HG03565 (cell line): ENCODE measurements at regions not wholly inside any gene's neighbourhood (a gene's known extent, or its start where the extent isn't known, plus 50 kb on each side); places are given as distances from the start of the nearest gene placed in this dataset.
"Not testable (repeated sequence)": the region's sequence is repeated elsewhere in the genome, so short reads cannot be mapped to it uniquely, and the experiment has no call there.

Source experiments
- ATAC-seq: cut with Tn5 transposase; IDR thresholded peaks from one replicate; pipeline ENCODE4 v1.9.1; 2021; ENCODE audit warnings: mild to moderate bottlenecking, moderate library complexity; ENCODE audit not compliant: unreplicated experiment

DNA sequence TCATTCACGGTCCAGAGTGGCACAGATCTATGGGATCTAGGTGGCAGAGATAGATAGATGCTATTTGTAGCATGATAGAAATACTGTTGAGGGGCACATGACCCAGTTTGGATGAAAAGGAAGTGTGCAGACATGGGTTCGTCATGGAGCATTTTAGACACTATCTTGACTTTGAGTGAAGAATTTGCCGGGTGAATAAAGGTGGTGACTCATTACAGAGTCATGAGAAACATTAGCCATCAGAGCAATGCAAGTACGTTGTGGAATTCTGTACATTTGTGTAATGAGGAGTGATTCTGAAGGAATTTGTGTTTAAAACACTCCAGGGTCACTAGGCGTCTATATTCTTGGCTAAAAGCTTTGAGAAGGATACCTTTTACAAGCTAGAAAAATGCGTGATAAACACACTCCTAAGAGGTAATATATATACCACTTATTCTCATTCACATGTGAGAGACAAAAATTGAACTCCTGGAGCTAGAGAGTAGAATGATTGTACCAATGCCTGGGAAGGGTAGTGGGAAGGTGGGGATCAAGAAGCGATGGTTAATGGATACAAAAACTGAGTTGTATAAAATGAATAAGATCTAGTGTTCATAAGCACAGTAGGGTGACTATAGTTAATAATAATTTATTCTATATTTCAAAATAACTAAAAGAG, 593.7 kb upstream of the LUZP2 start:
- ATAC-seq, result no peak

DNA sequence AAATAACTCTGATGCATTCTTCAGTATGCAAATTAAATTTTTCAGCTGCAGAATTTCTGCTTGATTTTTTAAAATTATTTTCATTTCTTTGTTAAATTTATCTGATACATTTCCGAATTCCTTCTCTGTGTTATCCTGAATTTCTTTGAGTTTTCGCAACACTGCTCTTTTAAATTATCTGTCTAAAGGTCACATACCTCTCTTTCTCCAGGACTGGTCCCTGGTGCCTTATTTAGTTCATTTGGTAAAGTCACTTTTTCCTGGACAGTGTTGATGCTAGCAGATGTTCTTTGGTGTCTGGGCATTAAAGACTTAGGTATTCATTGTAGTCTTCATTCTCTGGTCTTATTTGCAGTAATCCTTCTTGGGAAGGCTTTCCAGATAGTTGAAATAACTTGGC, 577.4 kb upstream of the LUZP2 start:
- no peak for ATAC-seq

DNA sequence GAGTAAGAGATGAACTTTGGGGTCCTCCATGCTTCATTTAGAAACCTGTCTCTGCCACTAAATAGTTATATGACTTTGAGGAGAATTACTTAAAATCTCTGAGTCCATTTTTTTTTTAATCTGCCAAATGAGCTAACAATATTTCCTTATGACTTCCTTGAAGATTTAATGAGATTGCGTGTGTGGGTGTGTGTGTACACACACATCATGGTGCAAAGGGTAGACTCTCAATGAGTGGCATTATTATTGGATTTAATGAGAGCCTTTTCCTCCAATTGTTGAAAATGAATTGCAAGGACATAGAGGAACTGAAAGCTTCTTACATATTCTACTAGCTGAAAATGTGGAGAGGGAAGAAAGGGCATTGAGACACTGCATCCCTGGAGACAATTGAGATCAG, 573.5 kb upstream of the LUZP2 start:
- no peak for ATAC-seq

DNA sequence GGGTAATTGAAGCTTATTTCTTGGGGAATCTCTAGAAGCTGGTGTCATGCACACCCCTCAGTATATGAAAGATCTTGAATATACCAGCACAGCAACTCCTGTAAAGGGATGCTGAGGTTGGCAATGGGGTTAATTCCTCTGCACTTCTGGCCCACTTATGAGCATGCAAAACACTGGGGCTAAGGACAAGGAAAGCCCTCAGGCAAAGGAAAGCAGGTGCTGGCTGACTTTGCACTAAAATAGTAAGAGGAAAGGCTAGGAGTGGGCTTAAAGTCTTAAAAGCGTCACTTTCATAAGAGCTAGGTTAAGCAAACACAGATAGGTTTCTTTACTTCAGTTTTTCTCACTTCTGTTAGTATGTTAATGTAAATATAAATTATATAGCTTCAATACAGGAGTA, 572.6 kb upstream of the LUZP2 start:
- no peak for ATAC-seq

DNA sequence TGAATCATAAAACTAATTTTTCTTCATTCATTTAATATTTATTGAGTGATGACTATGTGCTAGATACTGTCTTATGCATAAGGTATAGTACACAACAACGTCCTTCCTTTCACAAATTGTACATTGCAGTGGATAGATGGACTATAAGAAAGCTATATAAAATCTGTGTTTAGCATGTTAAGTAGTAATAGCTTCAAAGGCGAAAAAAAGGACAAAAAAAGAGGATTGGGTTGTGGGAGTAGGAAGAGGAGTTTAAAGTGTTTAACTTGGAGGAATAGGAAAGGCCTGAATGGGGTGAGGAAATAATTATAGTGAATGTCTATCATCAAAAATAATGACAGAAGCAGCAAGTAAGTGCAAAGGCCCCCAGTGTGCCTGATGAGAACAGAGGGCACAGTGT, 565.4 kb upstream of the LUZP2 start:
- no peak for ATAC-seq

DNA sequence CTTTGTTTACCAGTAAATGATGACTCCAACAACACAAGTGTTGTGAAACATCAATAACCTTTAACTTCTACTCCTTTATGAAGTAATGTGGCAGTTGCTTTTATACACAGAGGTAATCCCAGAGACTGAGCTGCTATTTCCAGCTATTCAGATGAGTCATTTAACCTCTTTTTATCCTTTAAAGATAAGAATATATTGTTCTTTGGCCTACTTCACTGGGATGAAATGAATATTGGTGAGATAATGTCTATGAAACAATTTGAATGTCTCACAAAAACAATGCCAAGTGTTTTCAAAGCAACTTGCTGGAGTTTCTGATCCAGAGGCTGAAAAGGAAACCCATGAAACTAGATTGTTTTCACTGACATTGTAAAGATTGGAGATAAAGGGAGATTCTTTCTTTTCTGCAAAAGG, 564.4 kb upstream of the LUZP2 start:
- no peak for ATAC-seq

DNA sequence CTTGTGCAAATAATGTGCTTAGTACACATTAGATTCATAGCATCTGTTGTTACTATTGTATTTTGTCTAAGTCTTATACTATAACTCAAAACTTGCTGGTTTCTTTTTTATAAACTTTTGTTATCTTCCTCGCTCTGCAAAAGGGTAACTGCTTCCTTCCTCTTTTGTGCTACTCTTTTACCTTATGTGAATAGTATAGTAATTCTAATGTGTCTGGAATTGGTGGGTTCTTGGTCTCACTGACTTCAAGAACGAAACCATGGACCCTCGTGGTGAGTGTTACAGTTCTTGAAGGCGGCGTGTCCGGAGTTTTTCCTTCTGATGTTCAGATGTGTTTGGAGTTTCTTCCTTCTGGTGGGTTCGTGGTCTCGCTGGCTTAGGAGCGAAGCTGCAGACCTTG, 563.1 kb upstream of the LUZP2 start:
- no peak for ATAC-seq

DNA sequence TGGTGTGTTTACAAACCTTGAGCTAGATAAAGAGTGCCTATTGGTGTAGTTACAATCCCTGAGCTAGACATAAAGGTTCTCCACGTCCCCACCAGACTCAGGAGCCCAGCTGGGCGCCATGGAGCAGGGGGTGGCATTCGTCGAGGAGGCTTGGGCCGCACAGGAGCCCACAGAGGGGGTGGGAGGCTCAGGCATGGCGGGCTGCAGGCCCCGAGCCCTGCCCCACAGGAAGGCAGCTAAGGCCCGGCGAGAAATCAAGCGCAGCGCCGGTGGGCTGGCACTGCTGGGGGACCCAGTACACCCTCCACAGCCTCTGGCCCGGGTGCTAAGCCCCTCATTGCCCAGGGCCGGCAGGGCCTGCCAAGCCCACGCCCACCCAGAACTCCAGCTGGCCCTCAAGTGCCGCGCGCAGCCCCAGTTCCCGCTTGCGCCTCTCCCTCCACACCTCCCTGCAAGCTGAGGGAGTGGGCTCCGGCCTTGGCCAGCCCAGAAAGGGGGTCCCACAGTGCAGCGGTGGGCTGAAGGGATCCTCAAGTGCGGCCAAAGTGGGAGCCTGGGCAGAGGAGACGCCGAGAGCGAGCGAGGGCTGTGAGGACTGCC, 562.1 kb upstream of the LUZP2 start:
- ATAC-seq, result not testable (repeated sequence)

DNA sequence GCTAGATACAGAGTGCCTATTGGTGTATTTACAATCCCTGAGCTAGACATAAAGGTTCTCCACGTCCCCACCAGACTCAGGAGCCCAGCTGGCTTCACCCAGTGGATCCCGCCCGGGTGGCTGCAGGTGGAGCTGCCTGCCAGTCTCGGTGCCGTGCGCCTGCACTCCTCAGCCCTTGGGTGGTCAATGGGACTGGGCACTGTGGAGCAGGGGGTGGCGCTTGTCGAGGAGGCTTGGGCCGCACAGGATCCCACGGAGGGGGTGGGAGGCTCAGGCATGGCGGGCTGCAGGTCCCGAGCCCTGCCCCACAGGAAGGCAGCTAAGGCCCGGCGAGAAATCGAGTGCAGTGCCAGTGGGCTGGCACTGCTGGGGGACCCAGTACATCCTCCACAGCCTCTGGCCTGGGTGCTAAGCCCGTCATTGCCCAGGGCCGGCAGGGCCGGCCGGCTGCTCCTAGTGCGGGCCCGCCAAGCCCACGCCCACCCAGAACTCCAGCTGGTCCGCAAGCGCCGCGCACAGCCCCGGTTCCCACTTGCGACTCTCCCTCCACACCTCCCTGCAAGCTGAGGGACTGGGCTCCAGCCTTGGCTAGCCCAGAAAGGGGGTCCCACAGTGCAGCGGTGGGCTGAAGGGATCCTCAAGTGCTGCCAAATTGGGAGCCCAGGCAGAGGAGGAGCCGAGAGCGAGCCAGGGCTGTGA, 554.6 kb upstream of the LUZP2 start:
- not testable (repeated sequence) for ATAC-seq

DNA sequence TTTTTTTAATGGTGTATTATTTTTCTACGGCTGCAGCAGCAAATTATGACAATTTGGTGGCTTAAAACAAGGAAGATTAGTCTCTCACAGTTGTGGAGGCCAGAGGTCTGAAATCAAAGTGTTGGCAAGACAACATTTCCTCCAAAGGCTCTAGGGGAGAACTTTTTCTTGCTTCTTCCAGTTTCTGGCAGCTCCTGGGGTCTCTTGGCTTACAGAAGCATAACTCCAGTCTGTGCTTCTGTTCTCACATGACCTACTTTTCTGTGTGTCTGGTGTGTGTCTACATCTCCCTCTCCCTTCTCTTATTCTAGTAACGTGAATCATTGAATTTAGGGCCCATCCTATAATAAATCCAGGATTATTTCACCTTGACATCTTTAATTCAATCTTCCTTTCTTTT, 551.9 kb upstream of the LUZP2 start:
- no peak for ATAC-seq

DNA sequence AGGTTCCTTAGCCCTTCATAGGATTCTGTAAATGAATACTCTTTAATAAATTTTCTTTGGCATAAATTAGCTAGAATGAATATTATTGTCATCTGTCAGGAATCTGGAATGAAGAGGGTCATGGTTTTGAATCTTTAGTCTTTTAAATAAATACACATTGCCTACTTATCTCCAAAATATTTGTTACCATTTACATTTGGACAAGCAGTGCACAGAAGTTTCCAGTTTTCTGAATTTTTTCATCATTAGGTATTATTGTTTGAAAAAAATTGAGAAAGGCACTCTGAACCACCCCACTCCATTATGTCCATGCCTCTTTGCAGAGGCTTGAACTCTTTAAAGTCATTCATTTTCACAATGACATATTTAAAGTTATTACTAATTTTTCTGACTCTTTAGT, 549.0 kb upstream of the LUZP2 start:
- no peak for ATAC-seq

DNA sequence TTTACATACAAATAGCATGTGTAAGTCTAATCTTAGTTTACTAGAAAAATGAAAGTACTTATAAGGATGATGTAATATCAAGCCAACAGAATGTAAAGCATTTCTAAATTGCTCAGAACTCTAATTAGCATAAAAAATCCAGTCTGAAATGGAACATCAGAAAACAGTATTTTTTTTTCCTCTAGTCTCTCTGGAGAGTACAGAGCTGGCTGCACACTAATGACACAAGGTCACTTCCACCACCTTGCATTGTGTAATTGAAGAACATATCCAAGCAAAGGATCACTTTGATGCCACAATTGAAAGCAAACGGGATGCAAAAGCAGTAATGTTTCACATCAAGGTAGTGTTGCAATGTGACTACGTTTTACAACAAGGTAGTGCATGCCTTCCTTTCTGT, 548.0 kb upstream of the LUZP2 start:
- no peak for ATAC-seq

DNA sequence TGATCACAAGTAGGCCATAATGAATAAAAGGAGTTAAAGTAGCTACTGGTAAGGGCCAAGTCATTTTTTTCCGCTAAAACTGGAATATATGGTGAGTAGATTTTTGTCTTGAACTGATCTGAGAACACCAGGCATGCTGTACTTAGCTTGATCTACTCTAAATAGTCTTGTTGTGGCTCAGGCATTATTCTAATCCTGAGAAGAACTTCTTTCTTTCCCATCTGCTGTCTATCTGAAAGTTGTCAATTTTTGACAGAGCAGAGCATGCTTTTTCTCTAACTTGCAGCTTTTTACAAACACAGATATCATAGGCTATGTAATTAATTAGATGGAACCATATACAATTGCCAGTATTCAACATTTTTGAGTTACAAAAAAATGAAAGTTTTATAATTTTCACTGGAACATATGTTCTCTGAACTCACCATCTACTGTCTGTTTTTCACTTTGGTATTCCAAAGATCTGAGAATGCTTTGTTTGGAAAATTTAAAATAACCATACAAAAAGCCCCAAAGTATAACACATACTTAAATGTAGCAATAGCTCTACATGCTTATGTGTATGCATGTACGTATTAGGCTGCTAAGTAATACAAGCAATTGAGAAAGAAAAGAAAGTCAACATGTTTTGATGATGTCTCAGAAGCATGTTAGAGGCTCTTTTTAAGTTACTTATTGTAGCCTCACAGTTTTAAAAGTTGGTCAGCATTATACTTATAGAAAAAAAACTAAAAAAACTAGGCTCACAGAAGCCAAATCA, 542.7 kb upstream of the LUZP2 start:
- no peak for ATAC-seq

DNA sequence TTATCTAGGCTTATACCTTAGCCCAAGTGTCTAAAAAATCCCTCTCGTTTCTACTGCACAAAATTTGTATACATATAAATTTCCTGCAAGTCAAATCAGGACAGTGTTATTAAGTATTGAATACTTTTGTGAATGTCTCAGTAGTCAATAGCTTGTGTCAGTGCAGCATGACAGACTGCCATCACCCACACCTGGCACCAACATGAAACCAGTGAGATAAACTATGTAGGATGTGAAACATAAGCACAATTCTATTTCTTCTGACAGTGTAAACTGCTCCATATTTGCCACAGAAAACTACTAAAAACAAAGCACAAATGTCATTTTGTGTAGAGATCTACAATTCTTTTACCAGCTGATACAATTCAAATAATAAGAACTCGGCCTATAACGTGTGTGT, 542.1 kb upstream of the LUZP2 start:
- ATAC-seq, result no peak

DNA sequence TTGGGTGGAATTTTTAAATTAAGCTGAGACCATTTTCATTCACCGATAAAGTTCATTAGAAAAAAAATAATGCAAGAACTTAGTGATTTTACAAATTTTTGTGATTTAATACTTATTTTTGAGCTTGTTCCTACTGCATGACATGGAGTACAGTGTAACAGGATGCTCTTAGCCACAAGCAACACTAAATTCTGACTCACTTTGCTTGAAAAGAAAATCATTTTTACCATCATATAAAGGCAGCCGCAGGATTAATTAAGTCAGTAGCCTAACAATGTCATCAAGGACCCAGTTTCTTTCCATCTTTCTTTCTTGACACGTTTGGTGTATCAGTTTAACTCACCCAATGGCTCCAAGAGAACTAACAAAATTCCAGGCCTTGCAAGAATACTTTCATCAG, 540.3 kb upstream of the LUZP2 start:
- no peak for ATAC-seq

DNA sequence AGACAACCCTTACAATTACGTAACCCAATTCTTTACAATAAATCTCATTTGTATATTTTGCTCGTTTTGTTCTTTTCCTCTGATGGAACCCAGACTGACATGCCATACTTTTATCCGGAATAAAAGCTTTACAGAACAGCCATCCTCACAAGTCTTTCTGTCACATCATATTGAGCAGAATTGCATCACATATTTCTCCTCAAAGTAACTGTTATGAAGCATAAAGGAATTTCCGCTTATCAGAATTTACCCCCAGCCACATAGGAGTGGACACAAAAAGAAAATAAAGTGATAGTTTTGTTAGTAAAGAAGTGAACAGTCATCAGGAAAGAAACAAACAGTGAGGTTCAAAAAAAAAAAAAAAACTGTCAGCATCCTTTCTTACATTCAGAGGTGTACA, 539.5 kb upstream of the LUZP2 start:
- ATAC-seq, result no peak

DNA sequence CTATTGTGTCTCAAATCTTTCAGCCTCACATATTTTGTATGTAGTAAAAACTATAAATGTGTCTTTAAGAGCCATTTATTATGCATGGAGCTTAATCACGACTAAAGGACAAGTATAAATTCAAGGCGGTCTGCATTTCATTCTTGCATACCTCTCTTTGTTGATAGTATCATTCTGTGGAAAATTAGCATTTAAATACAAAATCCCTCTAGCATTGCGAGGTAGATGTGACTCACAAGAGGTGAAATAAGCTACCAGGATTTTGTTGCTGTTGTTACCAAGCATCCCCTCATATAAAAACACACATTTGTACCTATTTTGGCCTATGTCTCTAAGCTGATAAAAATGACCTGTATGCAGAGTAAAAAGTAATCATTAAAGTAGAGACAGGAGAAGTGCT, 537.4 kb upstream of the LUZP2 start:
- ATAC-seq, result no peak

DNA sequence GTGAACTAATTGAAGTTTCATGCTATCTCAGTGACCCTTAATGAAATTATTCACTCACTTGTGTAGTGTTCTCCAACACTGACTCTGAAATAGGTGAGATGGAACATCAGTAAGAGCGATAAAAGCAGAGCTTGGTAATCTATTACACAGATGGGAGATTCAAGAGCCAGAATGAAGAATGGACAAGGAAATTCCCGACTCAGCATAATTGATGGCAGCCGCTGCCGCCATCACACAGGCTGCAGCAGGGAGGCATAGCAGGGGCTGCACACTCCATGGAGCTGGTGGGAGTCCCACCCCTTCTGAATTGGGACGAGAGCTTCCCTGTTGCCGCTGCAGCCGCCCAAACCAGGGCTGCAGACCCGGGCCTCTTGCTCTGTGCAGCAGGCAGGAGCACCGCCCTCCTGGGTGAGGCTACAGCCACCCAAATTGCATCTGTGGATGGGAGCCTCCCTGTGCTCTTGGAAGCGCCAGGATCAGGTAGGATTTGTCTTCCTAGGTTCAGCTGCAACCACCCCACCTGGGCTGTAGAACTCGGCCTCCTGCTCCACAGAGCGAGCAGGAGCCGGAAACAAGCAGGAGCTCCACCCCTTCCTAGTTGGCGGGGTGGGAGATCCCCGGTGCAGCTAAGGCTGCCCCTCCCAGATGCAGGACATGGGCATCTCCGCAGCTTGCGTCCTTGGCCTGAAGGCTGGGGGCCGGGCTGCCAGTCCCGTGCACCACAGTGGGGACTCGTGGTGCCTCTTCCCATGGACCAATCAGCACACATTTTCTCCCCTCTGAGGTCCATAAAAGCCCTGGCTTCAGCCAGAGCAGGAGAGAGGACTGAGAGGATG, 535.1 kb upstream of the LUZP2 start:
- no peak for ATAC-seq

DNA sequence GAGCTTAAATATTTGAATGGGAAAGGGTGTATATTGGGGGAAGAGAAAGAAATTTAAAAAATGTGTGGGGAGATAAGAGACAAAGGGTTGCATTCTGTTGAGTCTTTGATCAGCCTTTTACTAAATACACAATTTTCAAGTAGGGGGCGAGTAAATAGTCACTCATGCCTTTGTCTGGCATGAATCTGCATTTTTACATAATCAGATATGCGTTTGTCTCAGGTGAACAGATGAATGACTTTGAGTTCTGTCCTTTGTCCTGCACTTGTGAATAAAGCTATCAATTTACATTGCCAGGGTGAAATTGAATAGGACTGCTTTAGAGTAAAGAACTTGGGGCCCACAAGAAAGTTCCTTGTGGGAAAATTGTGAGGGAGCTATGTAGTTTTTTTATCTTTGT, 523.6 kb upstream of the LUZP2 start:
- no peak for ATAC-seq

DNA sequence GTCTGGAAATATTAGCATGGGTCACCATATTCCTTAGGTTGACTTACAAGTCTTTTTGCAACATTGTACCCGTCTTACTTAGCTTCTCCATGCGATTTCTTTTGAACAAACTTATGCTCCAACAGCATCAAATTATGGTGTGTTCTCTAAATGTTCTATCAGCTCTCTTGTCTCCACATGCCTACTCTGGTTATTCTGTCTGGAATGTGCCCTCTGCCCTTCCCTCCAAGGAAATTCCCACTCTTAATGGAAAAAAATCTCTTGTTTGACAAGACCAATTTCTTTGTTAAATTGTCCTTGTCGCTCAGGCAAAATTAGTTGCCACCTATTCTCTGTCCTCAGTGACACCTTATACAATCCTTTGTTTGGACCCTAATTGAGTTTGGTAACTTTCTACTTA, 522.8 kb upstream of the LUZP2 start:
- no peak for ATAC-seq

DNA sequence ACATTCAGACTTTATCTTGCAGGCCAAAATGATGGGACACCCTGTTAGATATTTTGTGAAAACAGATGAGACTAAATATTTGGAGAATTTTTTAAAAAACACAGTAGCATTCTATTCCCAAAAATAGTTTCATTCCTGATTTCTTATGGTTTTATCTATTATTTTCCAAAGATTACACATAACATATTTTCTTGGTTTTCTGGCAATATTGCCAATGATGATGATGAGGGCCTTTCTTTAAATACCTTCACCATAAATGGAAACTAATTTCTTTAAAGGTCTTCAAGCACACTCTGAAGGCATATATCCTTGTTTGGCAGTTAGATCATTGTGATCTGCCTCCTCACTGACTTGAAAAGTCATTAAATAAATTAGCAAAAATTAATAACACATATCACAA, 522.3 kb upstream of the LUZP2 start:
- ATAC-seq, result no peak
